Glomerular endothelial cell (primary cell): ENCODE measurements at regions not wholly inside any gene's neighbourhood (a gene's known extent, or its start where the extent isn't known, plus 50 kb on each side); places are given as distances from the start of the nearest gene placed in this dataset.
"Not testable (repeated sequence)": the region's sequence is repeated elsewhere in the genome, so short reads cannot be mapped to it uniquely, and the experiment has no call there.

Experiments
- DNase-seq: peaks from one replicate; pipeline ENCODE4 v3.0.0-alpha.2; 2011; ENCODE audit warnings: low read depth, low spot score; ENCODE audit errors: extremely low read depth

DNA sequence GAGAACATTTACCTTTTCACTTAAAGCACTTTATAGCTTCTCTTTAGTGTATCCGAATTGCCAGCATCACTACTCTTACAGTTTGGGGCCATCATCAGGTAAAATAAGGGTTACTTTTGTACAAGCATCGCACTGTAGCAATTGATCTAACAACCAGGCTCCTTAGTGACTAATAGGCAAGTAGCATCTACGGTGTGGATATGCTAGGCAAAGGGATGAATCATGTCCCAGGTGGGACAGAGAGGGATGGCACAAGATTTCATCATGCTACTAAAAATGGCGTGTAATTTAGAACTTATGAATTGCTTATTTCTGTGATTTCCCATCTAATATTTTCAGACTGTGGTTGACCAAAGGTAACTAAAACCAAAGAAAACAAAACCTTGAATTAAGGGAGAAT, 582.3 kb downstream of the KCNH5 start:
- no peak for DNase-seq

DNA sequence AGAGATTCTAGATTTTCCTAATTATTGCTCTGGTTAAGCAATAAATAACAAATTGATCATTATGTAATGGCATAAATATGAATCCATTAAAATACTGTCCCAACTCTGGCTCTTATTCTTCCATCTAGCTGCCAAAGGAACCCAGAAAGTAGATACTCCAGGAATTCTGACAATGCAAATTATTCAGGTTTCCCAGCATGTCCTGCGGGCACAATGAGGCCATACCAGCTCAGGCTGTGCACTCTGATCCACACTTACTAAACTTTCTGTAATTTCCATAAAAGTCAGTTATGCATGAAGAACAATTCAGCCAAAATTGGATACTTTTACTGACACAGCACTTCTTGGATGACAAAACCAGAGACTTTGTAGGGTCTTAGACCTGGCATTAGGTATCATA, 576.3 kb downstream of the KCNH5 start:
- no peak for DNase-seq

DNA sequence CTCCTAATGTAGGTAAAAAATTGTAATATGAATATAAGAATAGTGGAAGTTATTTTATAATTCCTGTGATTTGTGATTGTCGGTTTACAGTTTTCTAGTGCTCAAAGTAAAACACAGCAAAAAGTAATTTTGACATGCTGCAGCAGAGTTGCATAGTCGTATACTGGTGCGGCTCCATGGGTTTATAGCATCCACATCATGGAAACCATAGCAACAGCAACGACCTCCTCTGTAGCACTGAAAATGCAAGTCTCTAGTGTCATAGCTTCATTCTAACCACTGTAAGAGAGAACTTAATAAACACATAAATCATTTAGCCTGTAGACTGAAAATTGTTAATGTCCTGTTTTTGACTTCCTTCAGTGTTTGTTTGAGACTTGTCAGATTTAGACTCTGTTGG, 574.3 kb downstream of the KCNH5 start:
- DNase-seq: no peak

DNA sequence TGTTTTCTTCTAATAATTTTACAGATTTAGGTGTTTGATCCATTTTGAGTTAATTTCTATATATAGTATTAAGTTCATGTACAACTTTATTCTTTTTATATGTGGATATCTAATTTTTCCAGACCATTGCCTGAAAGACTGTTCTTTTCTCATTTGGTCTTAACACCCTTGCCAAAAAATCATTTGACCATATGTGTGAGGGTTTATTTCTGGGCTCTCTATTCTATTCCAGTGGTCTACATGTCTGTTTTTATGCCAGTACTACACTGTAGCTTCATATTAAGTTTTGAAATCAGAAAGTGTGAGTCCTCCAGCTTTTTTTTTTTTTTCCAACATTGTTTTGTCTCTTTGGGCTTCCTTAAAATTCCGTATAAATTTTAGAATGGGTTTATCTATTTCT, 554.1 kb downstream of the KCNH5 start:
- DNase-seq: no peak

DNA sequence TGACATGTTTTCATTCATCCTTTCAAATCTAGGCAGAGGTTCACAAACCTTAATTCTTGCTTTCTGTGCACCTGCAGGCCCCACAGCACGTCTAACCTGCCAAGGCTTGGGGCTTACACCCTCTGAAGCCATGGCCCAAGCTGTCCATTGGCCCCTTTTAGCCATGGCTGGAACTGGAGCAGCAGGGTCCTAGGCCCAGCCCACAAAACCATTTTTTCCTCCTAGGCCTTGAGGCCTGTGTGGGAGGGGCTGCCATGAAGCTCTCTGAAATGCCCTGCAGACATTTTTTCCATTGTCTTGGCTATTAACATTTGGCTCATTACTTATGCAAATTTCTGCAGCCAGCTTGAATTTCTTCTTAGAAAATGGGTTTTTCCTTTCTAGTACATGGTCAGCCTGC, 547.5 kb downstream of the KCNH5 start:
- DNase-seq: no peak

DNA sequence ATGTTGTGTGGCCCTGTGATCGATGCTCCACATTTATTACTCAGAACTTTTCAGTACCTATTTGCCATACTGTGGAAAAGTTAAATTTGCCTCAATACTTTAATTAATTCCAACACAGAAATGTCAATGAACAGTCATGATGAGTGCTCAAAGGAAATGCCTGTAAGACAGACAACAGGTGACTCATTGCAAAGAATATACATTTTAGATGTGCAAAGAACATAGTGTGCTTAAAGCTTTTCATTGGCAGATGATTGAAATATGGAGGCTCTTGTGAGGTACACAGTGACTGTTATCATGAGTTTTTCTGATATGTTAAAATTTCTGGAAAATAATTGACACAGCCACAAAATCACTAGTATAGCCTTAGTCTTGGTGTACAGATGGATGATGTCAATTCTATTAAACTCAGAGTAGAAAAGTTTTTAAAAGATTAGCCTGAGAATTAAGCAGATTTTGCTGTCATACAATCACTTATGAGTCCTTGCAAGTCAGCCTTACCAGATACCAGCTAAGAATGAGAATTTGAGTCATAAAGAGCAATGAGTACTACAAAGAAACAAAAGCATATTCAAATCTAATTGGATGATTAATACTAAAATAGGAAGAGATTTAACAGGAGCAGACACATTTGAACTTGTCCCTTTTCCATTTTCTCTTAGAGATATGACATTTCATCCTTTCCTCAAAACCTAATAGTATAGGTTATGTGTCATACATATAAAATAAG, 544.1 kb downstream of the KCNH5 start:
- DNase-seq: no peak

DNA sequence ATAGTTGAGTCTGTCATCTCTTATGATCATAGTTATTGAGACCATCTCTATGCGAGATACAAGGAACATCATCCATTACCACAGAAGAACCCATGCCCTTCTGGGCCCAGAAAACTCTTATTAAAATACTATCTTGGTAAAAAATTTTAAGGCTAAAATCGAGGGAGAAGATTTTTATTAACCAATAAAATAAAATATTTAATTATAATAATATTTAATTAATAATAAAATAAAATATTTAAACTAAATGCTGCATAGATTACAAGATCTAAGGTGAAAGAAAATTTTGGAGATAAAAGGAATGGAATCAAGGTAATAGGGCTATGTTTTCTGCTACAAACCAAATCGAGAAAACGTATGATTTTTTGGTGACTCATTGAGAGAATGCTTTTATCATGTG, 540.2 kb downstream of the KCNH5 start:
- DNase-seq: no peak

DNA sequence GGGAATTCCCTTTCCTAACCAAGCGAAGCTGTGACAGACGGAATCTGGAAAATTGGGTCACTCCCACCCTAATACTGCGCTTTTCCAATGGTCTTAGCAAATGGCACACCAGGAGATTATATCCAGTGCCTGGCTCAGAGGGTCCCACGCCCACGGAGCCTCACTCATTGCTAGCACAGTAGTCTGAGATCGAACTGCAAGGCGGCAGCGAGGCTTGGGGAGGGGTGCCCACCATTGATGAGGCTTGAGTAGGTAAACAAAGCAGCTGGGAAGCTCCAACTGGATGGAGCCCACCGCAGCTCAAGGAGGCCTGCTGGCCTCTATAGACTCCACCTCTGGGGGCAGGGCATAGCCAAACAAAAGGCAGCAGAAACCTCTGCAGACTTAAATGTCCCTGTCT, 523.9 kb downstream of the KCNH5 start:
- not testable (repeated sequence) for DNase-seq

DNA sequence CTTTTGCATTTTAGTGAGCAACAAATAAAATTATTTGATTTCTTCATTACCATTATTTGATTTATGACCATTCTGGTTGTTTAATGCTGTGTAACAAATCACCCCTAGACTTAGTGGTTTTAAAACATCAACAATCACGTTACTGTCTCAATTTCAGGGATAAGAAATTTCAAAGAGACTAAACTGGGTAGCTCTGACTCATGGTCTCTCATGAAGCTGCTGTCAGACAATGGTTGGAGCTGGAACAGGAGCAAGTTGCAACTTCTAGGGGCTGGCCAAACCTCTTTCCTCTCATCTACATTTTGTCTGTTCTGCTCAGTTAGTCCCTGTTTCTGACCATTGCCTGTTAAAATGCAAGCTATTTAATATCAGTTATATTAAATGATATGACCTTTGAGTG, 517.0 kb downstream of the KCNH5 start:
- no peak for DNase-seq

DNA sequence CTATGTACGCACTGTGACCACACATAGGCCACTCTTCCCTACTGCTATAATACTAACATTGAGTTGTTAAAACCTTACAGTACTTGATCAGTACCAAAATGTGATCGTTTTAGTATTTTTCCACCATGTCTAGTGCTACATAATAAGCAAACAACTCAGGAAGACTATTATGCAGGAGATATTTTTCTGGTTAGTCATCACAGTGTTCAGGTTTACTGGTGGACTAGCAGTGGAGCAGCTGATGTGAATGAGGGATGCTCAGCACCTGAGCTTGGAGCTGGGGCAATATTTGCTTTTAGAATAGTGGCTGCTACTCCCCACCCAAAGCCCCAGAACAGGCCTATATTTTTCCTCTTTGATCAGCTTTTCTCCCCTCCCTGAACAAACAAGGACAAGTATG, 513.1 kb downstream of the KCNH5 start:
- DNase-seq: no peak

DNA sequence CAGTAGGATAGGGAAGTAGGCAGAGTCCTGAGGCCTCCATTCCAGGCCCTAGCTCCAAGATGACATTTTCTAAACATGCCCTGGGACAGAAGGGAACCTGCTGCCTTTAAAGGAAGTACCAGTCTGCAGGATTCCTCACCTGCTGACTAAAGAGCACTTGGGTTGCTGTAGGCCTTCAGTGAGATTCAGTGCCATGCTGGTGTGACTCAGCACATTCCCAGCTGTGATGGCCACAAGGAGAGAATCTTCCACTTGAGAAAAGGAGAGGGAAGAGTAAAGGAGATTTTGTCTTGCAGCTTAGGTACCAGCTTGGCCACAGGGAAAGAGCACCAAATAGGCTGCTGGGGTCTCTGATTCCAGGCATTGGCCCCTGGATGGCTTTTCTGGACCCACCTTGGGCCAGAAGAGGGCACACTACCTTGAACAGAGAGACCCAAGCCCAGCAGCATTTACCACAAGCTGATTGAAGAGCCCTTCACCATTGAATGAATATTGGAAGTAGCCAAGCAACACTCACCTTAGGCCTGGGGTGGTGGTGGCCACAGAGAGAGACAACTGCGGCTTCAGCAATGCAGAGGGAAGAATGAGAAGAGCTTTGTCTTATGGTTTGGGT, 498.3 kb downstream of the KCNH5 start:
- no peak for DNase-seq

DNA sequence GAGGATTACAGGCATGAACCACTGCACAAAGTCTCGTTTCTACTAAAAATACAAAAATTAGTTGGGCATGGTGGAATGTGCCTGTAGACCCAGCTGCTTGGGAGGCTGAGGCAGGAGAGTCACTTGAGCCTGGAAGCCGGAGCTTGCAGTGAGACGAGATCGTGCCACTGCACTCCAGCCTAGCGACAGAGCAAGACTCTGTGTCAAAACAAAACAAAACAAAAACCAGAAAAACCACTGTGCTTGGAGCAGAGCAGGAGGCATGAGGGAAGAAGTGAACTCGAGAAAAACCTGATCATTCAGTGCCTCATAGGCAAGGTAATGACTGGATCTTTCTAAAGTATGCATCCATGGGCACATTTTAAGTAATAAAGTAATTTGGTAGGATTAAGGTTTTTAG, 487.8 kb downstream of the KCNH5 start:
- no peak for DNase-seq

DNA sequence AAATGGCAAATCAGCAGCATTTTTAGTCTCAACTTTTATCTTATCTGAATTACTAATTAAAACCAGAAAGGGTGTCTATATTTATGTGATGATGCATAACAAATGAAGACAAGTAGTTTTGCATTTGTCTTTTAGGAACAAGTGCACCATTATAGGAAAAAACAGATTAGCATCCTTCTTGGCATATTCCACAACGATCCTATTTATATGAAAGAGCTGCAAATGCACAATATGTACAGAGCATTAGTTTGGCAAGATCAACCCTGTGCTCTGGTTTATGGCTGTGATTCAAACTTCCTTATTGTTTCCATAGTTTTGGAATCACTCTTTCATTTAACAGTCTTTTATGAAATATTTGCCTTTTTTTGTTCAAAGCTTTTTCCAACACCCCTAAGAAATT, 486.8 kb downstream of the KCNH5 start:
- no peak for DNase-seq

DNA sequence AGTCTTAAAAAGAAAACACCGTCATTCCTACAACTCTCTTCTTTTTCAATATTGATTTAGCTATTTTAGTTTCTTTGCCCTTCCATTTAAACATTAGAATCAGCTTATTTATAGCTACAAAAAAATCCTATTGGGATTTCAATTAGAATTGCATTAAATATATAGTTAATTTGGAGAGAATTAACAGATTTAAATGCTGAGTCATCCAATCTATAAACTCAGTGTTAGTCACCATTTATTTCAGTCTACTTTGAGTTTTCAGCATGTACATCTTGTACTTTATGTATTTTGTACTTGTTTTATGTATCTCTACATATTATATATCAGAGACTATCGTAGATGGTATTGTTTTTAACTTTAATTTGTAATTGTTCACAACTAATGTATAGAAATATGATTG, 460.0 kb downstream of the KCNH5 start:
- no peak for DNase-seq

DNA sequence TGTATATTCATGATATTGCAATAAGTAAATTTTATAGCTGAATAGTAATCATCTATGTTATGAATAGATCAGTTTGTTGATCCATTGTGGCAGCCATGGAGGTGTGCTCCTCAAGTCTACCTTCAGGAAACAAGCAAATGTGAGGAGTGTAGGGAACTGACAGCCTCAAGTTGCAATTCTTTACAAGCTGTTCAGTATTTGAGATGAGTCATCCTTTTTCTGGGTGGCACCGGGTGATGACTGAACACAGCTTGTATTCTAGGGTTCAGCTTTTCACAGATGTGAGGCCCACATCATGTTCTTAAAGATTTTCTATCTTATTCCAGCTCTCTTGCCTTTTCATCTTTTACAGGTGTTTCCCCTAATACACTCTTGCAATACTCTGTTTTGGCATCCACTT, 452.4 kb downstream of the KCNH5 start:
- no peak for DNase-seq

DNA sequence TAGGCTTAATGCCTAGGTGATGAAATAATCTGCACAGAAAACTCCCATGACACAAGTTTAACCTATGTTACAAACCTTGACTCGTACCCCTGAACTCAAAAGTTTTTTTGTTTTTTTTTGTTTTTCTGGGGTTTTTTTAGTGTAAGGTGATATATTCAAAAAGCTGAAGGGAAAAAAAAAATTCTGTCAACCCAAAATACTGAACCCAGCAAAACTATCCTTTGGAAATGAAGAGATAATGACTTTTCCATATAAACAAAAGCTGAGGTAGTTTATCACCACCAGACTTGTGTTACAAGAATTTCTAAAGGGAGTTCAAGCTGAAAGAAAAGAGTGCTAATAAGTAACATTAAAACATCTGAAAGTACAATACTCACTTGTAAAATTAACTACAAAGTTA, 448.1 kb downstream of the KCNH5 start:
- no peak for DNase-seq

DNA sequence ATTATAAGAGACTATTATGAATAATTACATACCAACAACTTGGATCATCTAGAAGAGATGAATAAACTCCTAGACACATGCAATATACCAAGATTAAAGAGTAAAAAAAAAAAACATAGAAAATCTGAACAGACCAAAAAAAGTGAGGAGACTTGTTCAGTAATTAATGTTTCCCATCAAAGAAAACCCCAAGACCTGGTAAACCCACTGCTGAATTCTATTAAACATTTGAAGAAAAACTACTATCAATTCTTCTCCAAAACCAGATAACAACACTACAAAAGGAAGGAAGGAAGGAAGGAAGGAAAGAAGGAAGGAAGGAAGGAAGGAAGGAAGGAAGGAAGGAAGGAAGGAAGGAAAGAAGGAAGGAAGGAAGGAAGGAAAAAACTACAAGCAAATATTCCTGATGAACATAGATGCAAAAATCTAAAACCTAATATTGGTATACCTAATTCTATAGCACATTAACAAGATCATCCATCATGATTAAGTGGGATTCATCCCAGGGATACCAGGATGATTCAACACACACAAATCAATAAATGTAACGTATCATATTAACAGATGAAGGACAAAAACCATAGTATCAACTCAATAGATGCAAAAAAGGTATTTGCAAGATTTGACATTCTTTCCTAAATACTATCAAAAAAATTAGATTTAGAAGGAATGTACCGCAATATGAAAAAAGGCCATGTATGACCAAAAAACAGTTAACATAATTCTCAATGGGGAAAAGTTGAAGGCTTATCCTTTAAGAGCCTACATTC, 445.5 kb downstream of the KCNH5 start:
- DNase-seq: no peak

DNA sequence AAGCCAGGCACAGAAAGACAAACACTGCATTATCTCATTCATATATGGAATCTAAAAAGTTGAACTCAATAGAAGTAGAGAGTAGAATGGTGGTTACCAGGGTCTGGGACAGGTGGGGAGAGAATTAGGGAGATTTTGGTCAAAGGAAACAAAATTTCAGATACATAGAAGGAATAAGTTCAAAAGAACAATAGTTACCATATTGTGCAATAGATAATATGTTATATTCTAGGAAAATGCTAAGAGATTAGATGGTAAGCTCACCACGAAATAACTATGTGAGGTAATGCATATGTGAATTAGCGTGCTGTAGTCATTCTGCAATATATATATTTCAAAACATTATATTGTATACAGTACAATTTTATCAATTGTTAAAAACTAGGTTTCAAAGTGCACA, 442.5 kb downstream of the KCNH5 start:
- no peak for DNase-seq

DNA sequence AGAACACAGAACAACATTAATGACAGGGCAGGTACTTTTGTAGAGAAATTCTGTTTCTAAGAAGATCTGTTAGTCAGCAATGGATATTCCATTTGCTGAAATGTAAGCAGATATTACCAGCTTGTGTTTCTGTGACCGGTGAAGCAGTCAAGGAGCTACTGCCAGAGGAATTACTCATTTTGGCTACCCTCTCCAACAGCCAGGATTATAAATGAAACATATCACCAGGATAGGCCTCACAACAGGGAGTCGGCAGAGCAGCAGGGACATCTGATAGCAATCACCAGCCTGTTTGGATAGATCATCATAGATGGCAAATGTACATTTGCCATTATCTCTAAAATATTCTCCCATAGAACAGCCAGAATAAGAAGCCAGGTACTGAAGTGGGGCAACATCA, 440.7 kb downstream of the KCNH5 start:
- no peak for DNase-seq

DNA sequence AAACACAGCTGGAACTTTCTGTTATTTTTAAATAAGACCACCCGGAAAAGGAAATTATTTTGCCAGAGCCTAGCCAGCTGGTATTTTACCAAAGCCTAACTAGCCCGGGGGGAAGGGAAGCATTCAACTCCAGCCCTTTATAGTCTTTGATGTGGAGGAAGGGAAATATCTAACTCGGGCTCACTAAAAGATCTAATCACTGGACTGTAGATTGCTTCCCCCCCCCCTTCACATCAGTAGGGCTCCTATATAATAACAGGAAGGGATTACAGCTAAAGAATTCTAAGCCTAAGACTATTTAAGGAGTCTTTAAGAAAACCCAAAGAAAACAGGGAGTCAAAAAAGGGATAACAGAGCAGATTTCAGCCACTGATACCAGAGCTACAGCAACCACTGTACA, 431.1 kb downstream of the KCNH5 start:
- no peak for DNase-seq

DNA sequence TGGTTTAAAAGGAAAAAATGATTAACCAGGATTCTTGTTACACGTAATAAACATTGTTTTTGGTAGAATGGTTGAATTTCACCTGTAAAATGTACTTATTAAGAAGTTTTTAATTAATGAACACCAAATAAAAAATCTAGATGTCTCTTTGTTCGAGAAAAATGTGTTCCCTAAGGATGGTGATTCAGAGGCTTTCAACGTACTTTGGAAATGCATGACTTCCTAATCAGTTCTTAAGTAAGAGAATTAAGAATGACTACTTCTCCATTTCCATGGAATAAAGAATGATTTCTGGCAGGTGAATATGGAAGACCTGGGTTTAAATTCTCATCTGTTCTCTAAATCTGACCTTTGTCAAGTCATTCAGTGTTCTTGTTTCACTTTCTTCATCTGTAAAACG, 428.6 kb downstream of the KCNH5 start:
- no peak for DNase-seq

DNA sequence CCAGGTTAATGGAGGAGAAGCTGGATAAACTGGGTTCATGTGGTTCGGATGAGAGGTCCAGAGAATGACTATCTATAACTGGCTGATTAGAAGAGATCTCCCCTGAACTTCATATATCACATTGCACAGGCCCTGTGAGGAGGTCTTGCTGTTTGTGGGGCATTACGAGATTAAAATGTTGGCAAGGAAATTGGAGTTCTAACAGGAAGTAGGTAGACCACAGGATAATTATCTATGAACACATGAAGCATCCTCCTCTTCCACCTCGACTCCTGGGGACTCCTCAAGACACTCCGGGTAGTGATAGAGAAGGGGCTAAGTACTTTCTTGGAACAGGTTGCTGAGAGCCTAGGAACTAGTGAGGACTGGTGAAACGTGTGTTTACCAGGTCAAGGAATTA, 418.8 kb downstream of the KCNH5 start:
- no peak for DNase-seq
